HG02642 (cell line): ENCODE measurements at regions not wholly inside any gene's neighbourhood (a gene's known extent, or its start where the extent isn't known, plus 50 kb on each side); places are given as distances from the start of the nearest gene placed in this dataset.
"Not testable (repeated sequence)": the region's sequence is repeated elsewhere in the genome, so short reads cannot be mapped to it uniquely, and the experiment has no call there.

Experiments
- ATAC-seq: cut with Tn5 transposase; IDR thresholded peaks from one replicate; pipeline ENCODE4 v1.9.1; 2021; ENCODE audit warnings: mild to moderate bottlenecking; ENCODE audit not compliant: unreplicated experiment, poor library complexity

DNA sequence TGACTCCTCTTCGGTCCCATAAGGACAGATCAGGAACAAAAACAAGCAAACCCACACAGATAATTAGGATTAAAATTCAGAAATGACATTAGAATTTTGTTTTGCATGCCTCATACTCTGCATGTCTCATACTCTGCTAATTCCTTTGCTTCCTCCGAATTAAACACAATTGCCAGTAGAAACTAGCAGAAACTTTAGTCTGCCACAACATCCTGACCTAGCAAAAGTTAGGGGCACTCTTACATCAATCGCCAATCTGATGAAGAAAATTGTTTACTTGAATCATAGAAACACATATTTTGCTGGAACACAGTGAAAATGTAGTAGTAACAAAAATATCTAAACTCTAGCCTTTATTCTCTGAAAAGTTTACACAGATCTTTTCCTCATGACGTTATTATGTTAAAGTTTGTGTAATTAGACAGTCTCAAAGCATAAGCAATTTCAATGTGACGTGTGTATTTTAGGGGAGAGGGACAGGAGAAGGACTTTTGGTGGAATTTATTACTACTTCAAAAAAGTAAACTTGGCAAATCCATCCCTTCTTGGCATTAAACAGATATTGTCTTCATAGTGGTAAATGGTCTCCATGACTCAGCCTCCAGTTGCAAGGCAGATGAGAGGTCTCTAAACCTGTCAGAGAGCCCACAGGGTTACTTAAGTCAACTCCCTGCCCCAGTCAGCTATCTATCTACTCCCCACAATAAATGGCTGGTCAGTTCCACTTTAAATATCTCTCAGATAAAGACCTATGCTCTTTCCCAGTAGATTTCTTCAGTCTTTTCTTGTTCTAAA, 249.8 kb upstream of the UBASH3B start:
- ATAC-seq = no peak

DNA sequence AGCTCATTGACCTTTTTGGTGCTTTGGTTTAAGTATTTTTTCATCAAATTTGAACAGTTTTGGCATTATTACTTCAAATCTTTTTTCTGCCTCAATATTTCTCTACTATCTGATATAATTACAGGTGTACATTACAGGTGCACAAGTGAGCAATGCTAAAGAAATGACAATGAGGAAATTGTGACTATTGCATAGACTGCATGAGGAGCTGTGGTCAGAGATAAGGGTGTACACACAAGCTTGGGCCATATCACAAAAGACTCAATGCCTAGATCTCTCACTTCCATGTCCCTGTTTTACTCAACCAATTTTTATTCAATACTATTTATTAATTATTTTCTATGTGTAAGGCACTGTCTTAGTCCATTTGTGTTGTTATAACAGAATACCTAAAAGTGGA, 251.0 kb upstream of the UBASH3B start:
- no peak for ATAC-seq

DNA sequence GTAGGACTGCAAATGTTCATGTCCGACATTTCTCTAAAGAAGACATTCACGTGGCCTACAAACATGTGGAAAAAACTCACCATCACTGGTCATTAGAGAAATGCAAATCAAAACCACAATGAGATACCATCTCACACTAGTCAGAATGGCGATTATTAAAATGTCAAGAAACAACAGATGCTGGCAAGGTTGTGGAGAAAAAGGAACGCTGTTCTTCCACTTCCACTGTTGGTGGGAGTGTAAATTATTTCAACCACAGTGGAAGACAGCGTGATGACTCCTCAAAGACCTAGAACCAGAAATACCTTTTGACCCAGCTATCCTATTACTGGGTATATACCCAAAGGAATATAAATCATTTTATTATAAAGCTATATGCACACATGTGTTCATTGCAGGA, 253.9 kb upstream of the UBASH3B start:
- ATAC-seq = not testable (repeated sequence)

DNA sequence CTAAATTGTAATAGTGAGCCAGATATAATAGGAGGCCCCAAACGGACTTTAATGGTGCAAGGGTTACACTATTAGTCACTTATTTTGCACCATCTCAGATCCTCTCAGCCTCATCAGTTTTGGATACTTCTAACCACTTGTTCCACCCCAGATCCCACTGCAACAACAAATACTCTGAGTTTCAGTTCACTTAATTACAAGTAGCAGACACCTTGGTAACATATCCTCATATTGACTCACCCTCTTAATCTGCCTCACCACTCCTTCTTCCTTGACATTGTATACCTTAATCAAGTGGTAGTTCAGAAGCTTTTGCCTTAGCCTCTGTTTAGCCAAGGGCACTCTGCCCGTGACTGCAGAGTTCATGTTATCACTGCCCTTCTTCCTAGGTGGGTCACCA, 256.1 kb upstream of the UBASH3B start:
- ATAC-seq = no peak

DNA sequence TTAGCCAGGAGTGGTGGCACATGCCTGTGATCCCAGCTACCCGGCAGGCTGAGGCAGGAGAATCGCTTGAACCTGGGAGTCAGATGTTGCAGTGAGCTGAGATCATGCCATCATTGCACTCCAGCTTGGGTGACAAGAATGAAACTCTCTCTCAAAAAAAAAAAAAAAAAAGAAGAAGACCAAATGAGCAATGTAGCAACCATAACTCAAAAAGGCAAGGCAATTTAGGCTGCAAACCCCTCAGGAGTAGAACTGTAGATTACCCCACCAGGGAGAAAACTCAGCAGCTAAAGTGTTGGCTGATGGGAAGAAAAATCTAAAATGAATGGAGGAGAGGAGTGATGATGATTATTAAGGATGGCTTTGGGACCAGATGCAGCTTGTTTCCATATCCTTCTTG, 256.7 kb upstream of the UBASH3B start:
- no peak for ATAC-seq

DNA sequence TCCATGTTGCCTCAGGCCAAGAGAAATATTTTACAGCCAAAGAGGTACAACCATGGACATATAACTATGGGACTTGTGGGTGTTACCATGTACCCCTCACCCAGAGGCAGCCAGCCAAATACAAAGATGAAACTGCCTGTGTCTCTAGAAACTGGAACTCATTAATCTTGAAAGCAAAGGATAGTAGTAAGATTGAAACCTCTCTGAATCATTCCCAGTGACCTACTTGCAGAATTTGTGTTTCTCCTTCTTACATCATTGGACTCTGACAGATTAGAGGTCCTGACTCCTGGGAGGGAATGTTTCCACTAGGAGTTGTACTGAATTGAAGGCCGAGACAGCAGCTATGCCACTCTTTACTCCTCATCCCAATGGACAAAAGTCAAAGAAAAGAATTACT, 257.4 kb upstream of the UBASH3B start:
- ATAC-seq = no peak

- no peak for ATAC-seq
These were observed 260.2 kb upstream of the UBASH3B start for GRCh38 chr11:122395282-122395681.

- ATAC-seq = no peak
These were observed 261.2 kb upstream of the UBASH3B start for GRCh38 chr11:122394313-122394712.

GRCh38 chr11:122393209-122393860, 262.2 kb upstream of the UBASH3B start:
- ATAC-seq = no peak

DNA sequence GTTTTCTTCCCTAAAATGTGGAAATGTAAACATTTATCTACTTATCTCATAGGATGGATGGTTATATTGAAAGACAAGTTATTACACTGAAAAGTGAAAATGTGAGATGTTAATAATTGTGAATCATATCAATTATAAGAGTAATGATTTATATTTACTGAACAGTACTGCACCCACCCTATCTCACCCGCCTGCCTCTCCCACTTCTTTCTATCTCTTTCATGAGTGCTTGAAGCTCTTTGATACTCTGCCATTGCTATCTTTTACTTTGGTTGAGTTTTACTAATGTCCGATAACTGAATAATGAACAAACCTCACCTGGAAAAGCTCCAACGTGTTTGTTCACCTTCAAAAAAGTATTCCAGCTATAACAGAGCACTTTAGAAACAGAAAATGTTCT, 263.0 kb upstream of the UBASH3B start:
- no peak for ATAC-seq

- no peak for ATAC-seq
These were observed 264.5 kb upstream of the UBASH3B start for GRCh38 chr11:122391049-122391448.

DNA sequence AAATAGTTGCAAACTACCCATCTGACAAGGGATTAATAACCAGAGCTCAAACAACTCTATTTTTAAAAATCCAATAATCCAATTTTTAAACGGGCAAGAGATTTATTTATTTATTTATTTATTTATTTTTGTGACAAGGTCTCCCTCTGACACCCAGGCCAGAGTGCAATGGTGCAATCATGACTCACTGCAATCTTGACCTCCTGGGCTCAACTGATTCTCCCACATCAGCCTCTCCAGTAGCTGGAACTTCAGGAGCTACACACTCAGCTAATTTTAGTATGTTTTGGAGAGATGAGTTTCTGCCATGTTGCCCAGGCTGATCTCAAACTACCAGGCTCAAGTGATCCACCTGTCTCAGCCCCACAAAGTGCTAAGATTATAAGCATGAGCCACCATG, 267.2 kb upstream of the BLID start:
- no peak for ATAC-seq

DNA sequence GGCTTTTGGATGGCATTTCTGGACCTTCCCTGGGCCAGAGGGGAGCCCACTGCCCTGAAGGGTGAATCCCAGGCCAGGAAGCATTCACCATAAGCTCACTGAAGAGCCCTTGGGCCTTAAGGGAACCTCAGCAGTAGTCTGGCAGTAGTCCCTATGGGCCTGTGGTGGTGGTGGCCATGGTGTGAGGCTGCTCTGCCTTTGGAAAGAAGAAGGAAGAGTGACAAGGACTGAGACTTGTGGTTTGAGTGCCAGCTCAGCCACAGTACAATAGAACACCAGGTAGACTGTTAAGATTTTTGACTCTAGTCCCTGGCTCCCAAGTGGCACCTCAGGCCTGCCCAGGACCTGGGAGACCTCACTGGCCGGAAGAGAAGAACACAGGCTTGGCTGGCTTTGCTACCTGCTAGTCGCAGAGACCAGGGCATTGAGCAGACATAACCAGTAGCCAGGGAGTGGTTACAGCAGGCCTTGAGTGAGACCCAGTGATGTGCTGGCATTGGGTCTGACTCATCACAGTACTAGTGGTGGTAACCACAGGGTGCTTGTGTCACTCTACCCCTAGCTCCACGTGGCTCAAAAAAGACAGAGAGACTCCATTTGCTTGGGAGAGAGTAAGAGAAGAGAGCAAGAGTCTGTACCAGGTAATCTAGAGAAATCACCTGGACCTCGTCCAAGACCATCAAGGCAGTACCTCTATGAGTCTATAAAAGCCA, 259.8 kb upstream of the BLID start:
- ATAC-seq = no peak

DNA sequence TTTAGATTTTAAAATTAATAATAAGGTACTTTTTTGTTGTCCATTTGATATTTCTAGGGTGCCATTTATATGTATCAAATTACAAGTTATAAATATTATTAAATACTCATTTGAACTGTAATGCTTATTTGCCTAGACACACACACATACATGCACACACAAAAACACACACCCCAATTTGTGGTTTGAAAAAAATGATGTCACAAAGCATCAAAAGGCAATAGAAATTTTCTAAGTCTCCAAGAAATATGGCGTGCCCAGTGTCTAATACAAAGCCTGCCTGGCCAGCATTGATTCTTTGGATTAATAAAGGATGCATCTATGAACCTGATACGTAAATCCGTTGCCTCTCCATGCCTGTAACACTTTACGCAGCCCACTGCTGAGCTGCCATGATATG, 252.8 kb upstream of the BLID start:
- no peak for ATAC-seq

DNA sequence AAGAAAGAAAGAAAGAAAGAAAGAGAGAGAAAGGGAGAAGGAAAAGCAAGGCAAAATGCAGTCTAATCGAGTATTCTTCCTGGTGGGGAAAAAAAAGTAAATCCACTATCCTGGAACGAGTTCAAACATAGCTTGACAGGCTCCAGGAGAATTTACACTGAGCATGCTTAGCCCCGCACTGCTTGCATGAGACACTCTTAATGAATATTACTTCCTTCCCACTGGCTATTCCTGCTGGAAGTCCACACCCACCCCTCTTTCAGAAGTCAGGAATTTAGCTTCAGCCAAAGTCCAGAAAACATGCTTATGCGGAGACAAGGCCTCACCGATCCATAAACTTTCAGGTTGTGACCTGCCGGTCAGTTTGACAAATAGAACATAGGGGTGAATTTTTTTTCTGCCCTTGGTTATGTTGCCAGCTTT, 251.8 kb upstream of the BLID start:
- no peak for ATAC-seq

- ATAC-seq = no peak
These were observed 249.8 kb upstream of the BLID start for GRCh38 chr11:122365610-122366360.

DNA sequence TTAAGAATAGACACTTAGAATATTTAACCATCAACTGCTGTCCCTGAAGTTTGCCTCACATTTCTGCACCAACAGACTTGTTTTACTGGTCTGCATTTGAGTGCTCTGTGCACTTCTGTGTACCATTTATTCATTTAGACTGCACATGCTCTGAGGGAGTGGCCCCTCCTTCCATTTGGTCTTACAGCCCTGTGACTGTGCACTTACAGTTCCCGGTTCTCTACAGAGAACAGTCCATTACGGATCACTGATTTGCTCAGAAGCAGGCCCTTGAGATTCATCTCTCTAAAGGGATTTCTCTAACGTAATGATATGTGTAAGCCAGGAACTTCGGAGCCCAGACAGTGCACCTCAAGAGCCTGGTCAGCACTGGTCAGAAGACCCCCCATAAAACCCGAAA, 247.3 kb upstream of the BLID start:
- no peak for ATAC-seq

- no peak for ATAC-seq
These were observed 246.4 kb upstream of the BLID start for GRCh38 chr11:122362381-122362780.

GRCh38 chr11:122360875-122361274, 244.9 kb upstream of the BLID start:
- no peak for ATAC-seq

DNA sequence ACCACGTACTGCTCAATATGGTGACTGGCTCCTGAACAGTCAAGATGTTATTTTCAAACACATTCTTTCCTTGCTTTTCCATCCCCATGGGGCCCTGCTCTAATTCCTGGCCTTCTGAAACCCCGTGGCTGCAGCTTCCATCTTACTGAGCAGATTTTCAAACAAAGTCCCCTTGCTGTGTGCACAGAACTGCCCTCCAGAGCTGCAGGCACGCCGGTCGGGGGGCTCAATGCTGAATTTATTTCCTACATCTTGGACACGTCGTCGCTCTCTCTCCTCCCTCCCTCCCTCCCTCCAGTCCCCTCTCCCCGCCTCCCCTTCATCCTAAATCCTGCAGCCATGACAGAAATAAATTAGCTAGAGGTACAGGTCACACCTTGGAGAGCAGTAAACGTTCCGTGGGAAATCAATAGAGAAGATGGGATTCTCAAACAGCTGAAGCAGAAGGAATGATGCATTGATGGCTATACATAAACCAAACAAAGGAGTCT, 243.1 kb upstream of the BLID start:
- ATAC-seq = no peak

- ATAC-seq = no peak
These were observed 242.3 kb upstream of the BLID start for GRCh38 chr11:122358292-122358691.
